DND-41 (cell line): ENCODE measurements at regions not wholly inside any gene's neighbourhood (a gene's known extent, or its start where the extent isn't known, plus 50 kb on each side); places are given as distances from the start of the nearest gene placed in this dataset.

Experiments used
- ATAC-seq: fragments of 200-7000 bp; cut with Tn5 transposase; 3 replicates; pipeline ENCODE4 v1.9.1; 2021; ENCODE audit warnings: low read depth; ENCODE audit not compliant: insufficient read depth
- DNase-seq: peaks from one replicate; pipeline ENCODE4 v3.0.0-alpha.2; 2020
- H2AFZ ChIP-seq: 2 replicates; pipeline ENCODE4 v1.6.0; 2012; ENCODE audit warnings: low read depth, low read length
- H3K27ac ChIP-seq: 2 replicates; pipeline ENCODE4 v1.5.1; 2012; ENCODE audit warnings: low read length, inconsistent platforms
- H3K27me3 ChIP-seq: fragments of 200-600 bp; sonication (generic); 2 replicates; pipeline ENCODE4 v1.6.0; 2012; ENCODE audit warnings: low read length, mild to moderate bottlenecking, inconsistent platforms; ENCODE audit not compliant: insufficient read depth, poor library complexity
- H3K36me3 ChIP-seq: 2 replicates; pipeline ENCODE4 v1.5.1; 2012; ENCODE audit warnings: low read length, inconsistent platforms; ENCODE audit not compliant: insufficient read depth
- H3K4me1 ChIP-seq: 2 replicates; pipeline ENCODE4 v1.5.1; 2012; ENCODE audit warnings: mild to moderate bottlenecking, low read length; ENCODE audit not compliant: insufficient read depth
- H3K4me2 ChIP-seq: 2 replicates; pipeline ENCODE4 v1.6.0; 2012; ENCODE audit warnings: mild to moderate bottlenecking, moderate library complexity, low read length, inconsistent platforms; ENCODE audit not compliant: insufficient read depth
- H3K4me3 ChIP-seq, 2 experiments: fragments of 200-600 bp in 1 of 2; shearing (Covaris generic) in 1 of 2; 2 replicates each; pipeline ENCODE4 v1.5.1; 2012 to 2016; ENCODE audit warnings: inconsistent platforms in 2 of 2, low read length in 2 of 2, mild to moderate bottlenecking in 2 of 2, low read depth in 1 of 2, moderate library complexity in 1 of 2
- H3K79me2 ChIP-seq: 2 replicates; pipeline ENCODE4 v1.6.0; 2012; ENCODE audit warnings: low read length, inconsistent platforms; ENCODE audit not compliant: insufficient read depth
- H3K9ac ChIP-seq: 2 replicates; pipeline ENCODE4 v1.6.0; 2012; ENCODE audit warnings: low read depth, mild to moderate bottlenecking, inconsistent platforms, low read length, moderate library complexity
- H3K9me3 ChIP-seq: 2 replicates; pipeline ENCODE4 v1.5.1; 2012; ENCODE audit warnings: low read length, moderate library complexity, mild to moderate bottlenecking, inconsistent platforms; ENCODE audit not compliant: insufficient read depth, severe bottlenecking
- H4K20me1 ChIP-seq: 2 replicates; pipeline ENCODE4 v1.6.0; 2012; ENCODE audit warnings: low read length; ENCODE audit not compliant: insufficient read depth
- EZH2 ChIP-seq: IDR thresholded peaks from 3 replicates; pipeline ENCODE4 v1.6.1; 2012; ENCODE audit warnings: borderline replicate concordance, low read depth, mild to moderate bottlenecking, moderate library complexity, low read length, inconsistent platforms; ENCODE audit not compliant: severe bottlenecking
- TF ChIP-seq, protein P1 (sequence below): IDR thresholded peaks from 2 replicates; pipeline ENCODE4 v1.5.1; 2012; ENCODE audit warnings: borderline replicate concordance, low read length, moderate library complexity, mild to moderate bottlenecking; ENCODE audit not compliant: poor library complexity, severe bottlenecking; ENCODE audit errors: extremely low read depth

DNA sequence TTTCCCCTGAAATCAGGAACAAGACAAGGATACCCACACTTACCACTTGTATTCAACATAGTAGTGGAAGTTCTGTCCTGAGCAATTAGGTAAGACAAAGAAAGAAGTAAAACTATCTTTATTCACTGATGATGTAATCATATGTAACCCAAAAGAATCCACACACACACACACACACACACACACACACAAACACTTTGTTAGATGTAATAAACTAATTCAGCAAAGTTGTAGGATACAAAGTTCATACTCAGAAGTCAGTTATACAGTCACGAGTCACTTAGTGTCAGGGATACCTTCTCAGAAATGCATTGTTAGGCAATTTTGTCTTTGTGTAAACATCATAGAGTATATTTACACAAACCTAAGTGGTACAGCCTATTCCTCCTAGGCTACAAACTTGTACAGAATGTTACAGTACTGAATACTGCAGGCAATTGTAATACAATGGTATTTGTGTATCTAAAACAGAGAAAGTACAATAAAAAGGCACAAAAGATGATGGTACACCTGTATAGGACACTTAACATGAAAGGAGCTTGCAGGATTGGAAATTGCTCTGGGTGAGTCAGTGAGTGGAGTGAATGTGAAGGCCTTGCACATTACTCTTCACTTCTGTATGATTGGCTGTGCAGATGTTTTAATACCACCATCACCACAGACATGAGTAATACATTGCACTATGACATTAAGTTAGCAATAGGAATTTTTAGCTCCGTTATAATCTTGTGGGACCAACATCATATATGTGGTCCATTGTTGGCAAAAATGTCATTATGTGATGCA lies 370.1 kb downstream of the ZFHX3 start:
- Histone ChIP-seq H3K9me3 (peaks cover 9% of the 10 kb centered on the region), H3K4me2 (no peak overlapping the region), H3K9ac (no peak overlapping the region), H3K4me3 (no peak overlapping the region), H2AFZ (no peak overlapping the region), H3K27me3 (no peaks in the 10 kb centered on the region), H3K27ac (no peak overlapping the region), H4K20me1 (no peaks in the 10 kb centered on the region), H3K79me2 (no peaks in the 10 kb centered on the region), H3K36me3 (no peaks in the 10 kb centered on the region), H3K4me1 (no peaks in the 10 kb centered on the region)
- ATAC-seq = no peak
- TF ChIP-seq, protein P1, sequence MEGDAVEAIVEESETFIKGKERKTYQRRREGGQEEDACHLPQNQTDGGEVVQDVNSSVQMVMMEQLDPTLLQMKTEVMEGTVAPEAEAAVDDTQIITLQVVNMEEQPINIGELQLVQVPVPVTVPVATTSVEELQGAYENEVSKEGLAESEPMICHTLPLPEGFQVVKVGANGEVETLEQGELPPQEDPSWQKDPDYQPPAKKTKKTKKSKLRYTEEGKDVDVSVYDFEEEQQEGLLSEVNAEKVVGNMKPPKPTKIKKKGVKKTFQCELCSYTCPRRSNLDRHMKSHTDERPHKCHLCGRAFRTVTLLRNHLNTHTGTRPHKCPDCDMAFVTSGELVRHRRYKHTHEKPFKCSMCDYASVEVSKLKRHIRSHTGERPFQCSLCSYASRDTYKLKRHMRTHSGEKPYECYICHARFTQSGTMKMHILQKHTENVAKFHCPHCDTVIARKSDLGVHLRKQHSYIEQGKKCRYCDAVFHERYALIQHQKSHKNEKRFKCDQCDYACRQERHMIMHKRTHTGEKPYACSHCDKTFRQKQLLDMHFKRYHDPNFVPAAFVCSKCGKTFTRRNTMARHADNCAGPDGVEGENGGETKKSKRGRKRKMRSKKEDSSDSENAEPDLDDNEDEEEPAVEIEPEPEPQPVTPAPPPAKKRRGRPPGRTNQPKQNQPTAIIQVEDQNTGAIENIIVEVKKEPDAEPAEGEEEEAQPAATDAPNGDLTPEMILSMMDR = no peak
- TF ChIP-seq EZH2 = no peak
- no peak for DNase-seq

DNA sequence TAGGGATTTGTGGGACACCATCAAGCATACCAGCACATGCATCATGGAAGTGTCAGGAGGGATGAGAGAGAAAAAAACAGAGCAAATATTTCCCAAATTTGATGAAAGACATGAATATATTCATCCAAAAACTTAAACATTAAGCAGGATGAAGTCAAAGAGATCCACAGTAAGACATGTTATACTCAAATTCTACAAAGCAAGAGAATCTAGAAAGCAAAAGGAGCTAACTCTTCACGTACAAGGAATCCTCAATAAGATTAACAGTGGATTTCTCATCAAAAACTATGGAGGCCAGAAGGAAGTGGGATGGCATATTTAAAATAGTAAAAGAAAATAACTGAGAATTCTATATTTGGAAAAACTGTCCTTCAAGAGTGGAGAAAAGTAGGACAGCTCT lies 374.8 kb downstream of the ZFHX3 start:
- ATAC-seq (no peak), DNase-seq (no peak)
- no peaks in the 10 kb centered on the region for H3K27me3 ChIP-seq
- no peak overlapping the region for H3K4me3 ChIP-seq
- H3K4me1 ChIP-seq = no peaks in the 10 kb centered on the region
- H2AFZ ChIP-seq = no peak overlapping the region
- H3K9ac ChIP-seq = no peak overlapping the region
- no peak overlapping the region for H3K27ac ChIP-seq
- no peaks in the 10 kb centered on the region for H4K20me1 ChIP-seq
- peaks cover 22% of the 10 kb centered on the region for H3K9me3 ChIP-seq
- 0 out of 2 replicates have a peak, but pooled peaks cover 4% of the 10 kb centered on the region for H3K36me3 ChIP-seq
- H3K4me2 ChIP-seq = no peak overlapping the region
- H3K79me2 ChIP-seq = no peaks in the 10 kb centered on the region
- TF ChIP-seq, protein P1 = no peak
- no peak for TF ChIP-seq EZH2

DNA sequence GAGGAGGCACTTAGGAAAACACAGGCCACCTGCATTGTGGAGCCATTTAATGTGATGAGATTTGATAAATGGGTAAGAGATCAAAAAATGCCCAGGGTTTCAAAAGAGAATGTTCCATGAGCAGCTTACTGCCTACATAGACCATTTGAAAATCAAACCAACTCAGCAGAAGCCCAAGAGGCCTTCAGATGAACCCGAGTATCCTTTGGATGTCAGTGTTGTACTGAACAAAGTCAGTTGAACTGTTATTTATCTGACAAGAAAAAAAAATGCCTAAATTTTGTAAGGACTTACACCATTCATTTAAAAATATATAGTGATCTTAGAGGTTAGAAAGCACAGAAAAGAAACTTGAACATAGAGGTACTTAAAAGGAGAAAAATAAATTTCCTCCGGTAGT lies 381.7 kb downstream of the ZFHX3 start:
- no peaks in the 10 kb centered on the region for H3K36me3 ChIP-seq
- H2AFZ ChIP-seq = no peak overlapping the region
- no peak for ATAC-seq
- H3K27ac ChIP-seq = no peak overlapping the region
- no peaks in the 10 kb centered on the region for H4K20me1 ChIP-seq
- peaks cover 7% of the 10 kb centered on the region for H3K9me3 ChIP-seq
- H3K79me2 ChIP-seq = peaks cover 36% of the 10 kb centered on the region
- TF ChIP-seq EZH2 = no peak
- TF ChIP-seq, protein P1 = no peak
- peaks cover 36% of the 10 kb centered on the region for H3K4me1 ChIP-seq
- peak overlapping the region in 1 of 2 experiments; percentile 82; a peak in 1 of 4 replicates for H3K4me3 ChIP-seq
- no peaks in the 10 kb centered on the region for H3K27me3 ChIP-seq
- H3K9ac ChIP-seq = no peak overlapping the region
- H3K4me2 ChIP-seq = peak overlapping the region; percentile 80
- no peak for DNase-seq
